Neural cell (in vitro differentiated cells): ENCODE measurements at regions not wholly inside any gene's neighbourhood (a gene's known extent, or its start where the extent isn't known, plus 50 kb on each side); places are given as distances from the start of the nearest gene placed in this dataset.

Source experiments
- CTCF ChIP-seq: fragments of 450-650 bp; IDR thresholded peaks from 2 replicates; pipeline ENCODE4 v1.5.1; 2014; ENCODE audit warnings: antibody characterized with exemption, mild to moderate bottlenecking, moderate library complexity; ENCODE audit not compliant: poor library complexity, severe bottlenecking
- EP300 ChIP-seq: fragments of 450-650 bp; conservative IDR thresholded peaks from 2 replicates; pipeline ENCODE4 v1.6.1; 2014; ENCODE audit warnings: antibody characterized with exemption, mild to moderate bottlenecking, moderate library complexity; ENCODE audit not compliant: poor library complexity, severe bottlenecking

GRCh38 chr11:24422376-24422775, 74.5 kb upstream of the LUZP2 start:
- TF ChIP-seq EP300 (no peak), CTCF (no peak)
